ENCODE measurements at regions not wholly inside any gene's neighbourhood (a gene's known extent, or its start where the extent isn't known, plus 50 kb on each side); places are given as distances from the start of the nearest gene placed in this dataset.

- Histone ChIP-seq H2AK5ac (ENCODE audit: low read depth, low read length) (no peak overlapping the region), H4K91ac (replicated peaks; ENCODE audit: insufficient read length, low read length) (no peak overlapping the region), H4K5ac (ENCODE audit: insufficient read length, low read depth, low read length) (no peak overlapping the region), H3K23me2 (ENCODE audit: low read depth, low read length) (no peaks in the 10 kb centered on the region), H2BK5ac (ENCODE audit: low read depth, low read length) (no peak overlapping the region), H3K4me2 (ENCODE audit: insufficient read depth in 1 of 2, low read depth in 2 of 2, low read length in 2 of 2) (no peak overlapping the region), H3K79me2 (ENCODE audit: control insufficient read depth in 1 of 2, insufficient read depth in 2 of 2, low read length in 2 of 2) (no peaks in the 10 kb centered on the region), H2BK20ac (ENCODE audit: low read length) (no peak overlapping the region), H4K8ac (ENCODE audit: extremely low read depth, insufficient read depth, low read length) (no peak overlapping the region), H3K56ac (replicated peaks; ENCODE audit: insufficient read length, low read depth, low read length) (no peak overlapping the region), H3K27ac (ENCODE audit: low read depth, low read length) (no peak overlapping the region), H3K9ac (replicated peaks in 1 of 4; ENCODE audit: extremely low read depth in 1 of 4, low read depth in 3 of 4, low read length in 3 of 4) (no peak overlapping the region), H3K79me1 (ENCODE audit: low read depth, low read length) (no peaks in the 10 kb centered on the region), H3K4me3 (ENCODE audit: extremely low read depth in 1 of 4, insufficient read depth in 2 of 4, low read depth in 3 of 4, low read length in 4 of 4) (no peak overlapping the region), H2BK12ac (ENCODE audit: low read depth, low read length) (no peak overlapping the region), H4K20me1 (replicated peaks in 1 of 2; ENCODE audit: control insufficient read depth in 1 of 2, insufficient read depth in 2 of 2, low read length in 2 of 2) (no peaks in the 10 kb centered on the region), H3K23ac (ENCODE audit: insufficient read length) (no peak overlapping the region), H3K14ac (ENCODE audit: insufficient read length) (no peak overlapping the region), H2BK15ac (ENCODE audit: low read length) (no peak overlapping the region), H2BK120ac (replicated peaks; ENCODE audit: low read depth, low read length) (no peak overlapping the region), H2AFZ (ENCODE audit: low read length) (no peak overlapping the region), H3K4me1 (replicated peaks in 1 of 4; ENCODE audit: control insufficient read depth in 3 of 4, insufficient read depth in 4 of 4, low read length in 3 of 4) (no peaks in the 10 kb centered on the region), H3K9me3 (ENCODE audit: insufficient read depth in 2 of 2, low read depth in 1 of 2, low read length in 1 of 2) (no peaks in the 10 kb centered on the region), H3K4ac (replicated peaks; ENCODE audit: insufficient read length, low read depth, low read length) (no peak overlapping the region), H3K27me3 (replicated peaks in 1 of 4; ENCODE audit: control insufficient read depth in 3 of 4, extremely low read depth in 1 of 4, insufficient read depth in 3 of 4, low read length in 3 of 4) (no peaks in the 10 kb centered on the region), H3K18ac (ENCODE audit: extremely low read depth, low read length) (no peak overlapping the region), H3K36me3 (ENCODE audit: control insufficient read depth in 2 of 4, insufficient read depth in 4 of 4, low read length in 3 of 4) (no peaks in the 10 kb centered on the region)
- DNase-seq (ENCODE audit: low read depth in 1 of 2, low spot score in 2 of 2): no peak
- no peak for FAIRE-seq
- 95% methylated on average over 1 of the region's 1 CpG; no CpG with 5 or more reads in 1 of the 2 experiments for whole genome bisulfite sequencing, 2 experiments (ENCODE audit: extremely low coverage in 1 of 2, insufficient coverage in 1 of 2, insufficient read length in 1 of 2, insufficient replicate concordance in 2 of 2, low coverage in 1 of 2, low lambda C conversion rate in 2 of 2, missing lambda C conversion rate in 1 of 2)
- ChIA-PET POLR2A (ENCODE audit: partially characterized antibody) (no interaction called here), CTCF (ENCODE audit: partially characterized antibody) (interaction anchor here (1.1 to 2.2 kb wide), 3 partner anchors 15 to 336 kb away, joined by 3 to 9 read pairs (median 3); partner anchors contain the start of gene TRPC7)
- TF ChIP-seq EGR1 (IDR thresholded peaks at IDR 0.05; ENCODE audit: borderline replicate concordance, low read depth, low read length) (no peak), SIN3A (conservative IDR thresholded peaks at IDR 0.05 in 1 of 2, IDR thresholded peaks at IDR 0.05 in 1 of 2; ENCODE audit: low read depth in 1 of 2, low read length in 2 of 2) (no peak), SAP30 (IDR thresholded peaks at IDR 0.05; ENCODE audit: insufficient read depth, insufficient replicate concordance, low read length) (no peak), POU5F1 (IDR thresholded peaks at IDR 0.05; ENCODE audit: low read depth, low read length) (no peak), TCF12 (IDR thresholded peaks at IDR 0.05; ENCODE audit: low read depth, low read length) (no peak), CEBPB (IDR thresholded peaks at IDR 0.05; ENCODE audit: low read depth, low read length) (no peak), CBX5 (IDR thresholded peaks at IDR 0.05; ENCODE audit: low read depth, low read length) (no peak), RXRA (IDR thresholded peaks at IDR 0.05; ENCODE audit: insufficient read depth, low read depth, low read length) (no peak), GTF2F1 (IDR thresholded peaks at IDR 0.05; ENCODE audit: borderline replicate concordance, low read depth, low read length) (no peak)
- TF ChIP-seq, protein P1, sequence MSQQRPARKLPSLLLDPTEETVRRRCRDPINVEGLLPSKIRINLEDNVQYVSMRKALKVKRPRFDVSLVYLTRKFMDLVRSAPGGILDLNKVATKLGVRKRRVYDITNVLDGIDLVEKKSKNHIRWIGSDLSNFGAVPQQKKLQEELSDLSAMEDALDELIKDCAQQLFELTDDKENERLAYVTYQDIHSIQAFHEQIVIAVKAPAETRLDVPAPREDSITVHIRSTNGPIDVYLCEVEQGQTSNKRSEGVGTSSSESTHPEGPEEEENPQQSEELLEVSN (IDR thresholded peaks at IDR 0.05): no peak
- TF ChIP-seq, protein P2, sequence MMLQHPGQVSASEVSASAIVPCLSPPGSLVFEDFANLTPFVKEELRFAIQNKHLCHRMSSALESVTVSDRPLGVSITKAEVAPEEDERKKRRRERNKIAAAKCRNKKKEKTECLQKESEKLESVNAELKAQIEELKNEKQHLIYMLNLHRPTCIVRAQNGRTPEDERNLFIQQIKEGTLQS (IDR thresholded peaks at IDR 0.05; ENCODE audit: insufficient read depth, low read depth, low read length): no peak
- TF ChIP-seq, protein P3, sequence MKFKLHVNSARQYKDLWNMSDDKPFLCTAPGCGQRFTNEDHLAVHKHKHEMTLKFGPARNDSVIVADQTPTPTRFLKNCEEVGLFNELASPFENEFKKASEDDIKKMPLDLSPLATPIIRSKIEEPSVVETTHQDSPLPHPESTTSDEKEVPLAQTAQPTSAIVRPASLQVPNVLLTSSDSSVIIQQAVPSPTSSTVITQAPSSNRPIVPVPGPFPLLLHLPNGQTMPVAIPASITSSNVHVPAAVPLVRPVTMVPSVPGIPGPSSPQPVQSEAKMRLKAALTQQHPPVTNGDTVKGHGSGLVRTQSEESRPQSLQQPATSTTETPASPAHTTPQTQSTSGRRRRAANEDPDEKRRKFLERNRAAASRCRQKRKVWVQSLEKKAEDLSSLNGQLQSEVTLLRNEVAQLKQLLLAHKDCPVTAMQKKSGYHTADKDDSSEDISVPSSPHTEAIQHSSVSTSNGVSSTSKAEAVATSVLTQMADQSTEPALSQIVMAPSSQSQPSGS (IDR thresholded peaks at IDR 0.05; ENCODE audit: low read length): no peak
Measured at GRCh38 chr5:136701191-136701590, 335.8 kb upstream of the TRPC7 start.

Measured in H1 (cell line).